ENCODE measurements at regions not wholly inside any gene's neighbourhood (a gene's known extent, or its start where the extent isn't known, plus 50 kb on each side); places are given as distances from the start of the nearest gene placed in this dataset.
"Not testable (repeated sequence)": the region's sequence is repeated elsewhere in the genome, so short reads cannot be mapped to it uniquely, and the experiment has no call there.

DNA sequence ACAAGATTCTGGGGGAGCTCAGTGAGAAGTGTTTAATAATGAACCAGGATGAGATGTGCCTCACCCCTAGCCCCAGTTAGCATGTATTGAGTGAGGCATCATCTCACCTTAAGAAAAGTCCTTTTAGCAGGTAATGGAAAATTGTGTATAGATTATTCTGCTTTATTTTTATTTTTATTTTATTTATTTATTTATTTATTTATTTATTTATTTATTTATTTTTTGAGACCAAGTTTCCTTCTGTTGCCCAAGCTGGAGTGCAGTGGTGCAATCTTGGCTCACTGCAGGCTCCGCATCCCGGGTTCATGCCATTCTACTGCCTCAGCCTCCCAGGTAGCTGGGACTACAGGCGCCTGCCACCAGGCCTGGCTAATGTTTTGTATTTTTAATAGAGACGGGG, 315.8 kb downstream of the ANKRD30A start:
- not testable (repeated sequence) for DNase-seq

- DNase-seq, result no peak
Measured at GRCh38 chr10:37439826-37440225, 314.4 kb downstream of the ANKRD30A start.

DNA sequence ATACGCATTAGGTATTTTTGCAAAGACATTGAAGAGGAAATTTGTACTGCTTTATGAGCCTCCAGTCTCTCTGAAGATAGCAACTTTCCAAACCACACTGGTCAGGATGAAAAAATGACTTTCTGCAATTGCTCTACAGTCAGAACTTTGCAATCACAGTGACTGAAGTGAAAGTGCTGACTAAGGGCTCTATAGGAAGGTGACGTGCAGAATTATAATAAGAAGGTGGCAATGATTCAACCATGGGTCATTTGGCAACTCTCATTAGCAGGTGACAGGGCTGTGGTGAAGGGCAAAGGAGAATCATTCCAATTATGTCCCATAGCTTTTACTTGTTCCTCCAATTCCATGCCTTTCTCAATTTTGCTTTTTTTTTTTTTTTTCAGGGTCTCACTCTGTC, 311.0 kb downstream of the ANKRD30A start:
- DNase-seq, result no peak

GRCh38 chr10:37434091-37434490, 308.7 kb downstream of the ANKRD30A start:
- DNase-seq, result no peak

Data from NCI-H524 (cell line).